ENCODE measurements at regions not wholly inside any gene's neighbourhood (a gene's known extent, or its start where the extent isn't known, plus 50 kb on each side); places are given as distances from the start of the nearest gene placed in this dataset.

DNA sequence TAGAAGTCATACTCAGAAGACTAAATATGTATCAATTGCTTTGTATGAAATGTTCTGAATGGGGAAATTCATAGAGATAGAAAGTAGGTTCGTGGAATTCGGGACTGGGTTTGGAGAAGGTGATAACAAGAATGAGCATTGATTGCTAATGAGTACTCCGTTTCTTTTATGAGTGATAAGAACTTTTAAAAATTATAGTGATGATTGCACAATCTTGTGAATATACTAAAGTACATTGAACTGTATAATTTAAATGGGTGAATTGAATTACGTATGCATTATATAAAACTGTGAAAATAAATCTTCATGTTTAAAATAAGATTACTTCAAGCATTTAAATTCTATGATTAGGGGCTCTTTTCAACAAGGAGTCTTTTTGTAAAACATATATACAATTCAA lies 425.6 kb upstream of the NCAM2 start:
- no peak for DNase-seq (ENCODE audit: low read depth in 2 of 3, low spot score in 1 of 3)

DNA sequence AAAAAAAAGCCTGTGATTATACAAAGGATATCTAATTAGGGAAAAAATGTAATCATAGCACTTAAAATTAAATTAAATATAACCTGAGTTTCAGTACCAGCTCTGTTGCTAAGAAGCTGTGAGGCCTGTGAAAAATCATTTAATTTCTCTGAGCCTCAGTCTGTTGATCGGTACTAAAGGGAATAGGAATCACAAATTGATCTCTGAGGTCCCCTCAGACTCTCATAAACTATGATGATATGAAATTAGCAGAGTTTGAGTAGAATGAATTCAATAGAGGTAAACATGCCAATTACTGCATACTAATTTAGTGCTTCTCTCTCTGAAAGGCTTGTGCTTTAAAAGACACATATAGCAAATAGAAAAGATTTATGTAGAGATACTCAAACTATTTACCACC lies 416.8 kb upstream of the NCAM2 start:
- DNase-seq (ENCODE audit: low read depth in 2 of 3, low spot score in 1 of 3), result no peak

DNA sequence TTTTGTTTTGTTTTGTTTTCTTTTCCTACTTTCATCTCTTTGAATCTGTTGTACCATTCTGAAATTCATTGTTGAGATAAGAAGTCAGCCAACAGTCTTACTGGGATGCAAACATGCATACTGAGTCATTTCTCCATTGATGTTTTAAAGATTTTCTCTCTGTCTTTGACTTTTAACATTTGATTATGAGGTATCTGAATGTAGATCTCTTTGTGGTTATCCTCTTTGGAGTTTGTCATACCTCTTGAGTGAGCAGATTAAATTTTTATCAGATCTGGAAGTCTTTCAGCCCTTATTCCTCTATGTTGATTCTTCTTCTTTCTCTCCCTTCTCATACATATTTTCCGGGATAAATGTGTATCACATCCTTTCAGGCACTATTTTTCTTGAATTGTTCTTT lies 406.9 kb upstream of the NCAM2 start:
- DNase-seq (ENCODE audit: low read depth in 2 of 3, low spot score in 1 of 3), result no peak

DNA sequence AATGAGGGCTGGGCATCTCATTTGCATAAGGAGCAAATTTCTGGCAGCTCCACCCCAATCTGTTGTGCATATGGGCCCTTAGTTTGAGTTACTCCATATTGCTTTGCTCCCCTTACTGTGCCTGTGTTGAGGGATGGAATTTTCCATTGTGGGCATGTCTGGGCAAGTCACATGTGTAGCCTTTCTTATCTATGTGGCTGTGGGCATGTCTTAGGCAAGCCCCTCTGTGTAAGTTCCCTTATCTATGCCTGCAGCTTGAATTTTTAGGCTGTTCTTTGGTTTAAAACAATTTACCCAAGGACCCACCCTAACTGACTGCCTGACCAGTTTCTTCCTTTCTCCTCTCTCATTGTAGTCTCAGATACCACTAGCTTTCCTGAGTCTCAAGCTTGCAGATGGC lies 405.7 kb upstream of the NCAM2 start:
- no peak for DNase-seq (ENCODE audit: low read depth in 2 of 3, low spot score in 1 of 3)

DNA sequence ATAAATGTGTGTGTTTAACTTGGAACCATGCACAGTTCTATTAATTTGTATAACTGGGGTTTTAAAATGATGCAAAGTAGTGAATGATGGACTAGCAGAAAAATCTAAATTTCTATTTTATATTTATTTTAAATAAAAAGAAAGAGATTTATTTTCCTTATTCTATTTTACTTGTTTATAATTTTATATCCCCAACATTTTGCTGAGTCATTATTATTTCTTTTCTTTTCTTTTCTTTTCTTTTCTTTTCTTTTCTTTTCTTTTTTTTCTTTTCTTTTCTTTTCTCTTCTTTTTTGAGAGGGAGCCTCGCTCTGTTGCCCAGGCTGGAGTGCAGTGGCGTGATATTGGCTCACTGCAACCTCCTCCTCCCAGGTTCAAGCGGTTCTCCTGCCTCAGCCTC lies 395.0 kb upstream of the NCAM2 start:
- DNase-seq (ENCODE audit: low read depth in 2 of 3, low spot score in 1 of 3), result no peak

DNA sequence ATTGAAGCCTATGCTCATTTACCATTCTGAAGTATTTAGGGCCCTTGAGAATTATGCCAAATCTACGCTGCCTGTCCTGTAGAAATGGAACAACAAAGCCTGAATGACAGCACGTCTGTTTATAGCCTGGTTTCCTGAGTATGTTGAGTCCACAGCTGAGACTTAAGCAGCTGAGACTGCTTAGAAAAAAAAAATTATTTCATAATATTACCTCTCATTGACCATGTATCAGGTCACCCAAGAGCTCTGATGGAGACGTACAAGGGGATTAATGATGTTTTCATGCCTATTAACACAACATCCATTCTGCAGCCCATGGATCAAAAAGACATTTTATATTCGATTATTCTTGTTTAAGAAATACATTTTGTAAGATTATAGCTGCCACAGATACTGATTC lies 387.2 kb upstream of the NCAM2 start:
- no peak for DNase-seq (ENCODE audit: low read depth in 2 of 3, low spot score in 1 of 3)

DNA sequence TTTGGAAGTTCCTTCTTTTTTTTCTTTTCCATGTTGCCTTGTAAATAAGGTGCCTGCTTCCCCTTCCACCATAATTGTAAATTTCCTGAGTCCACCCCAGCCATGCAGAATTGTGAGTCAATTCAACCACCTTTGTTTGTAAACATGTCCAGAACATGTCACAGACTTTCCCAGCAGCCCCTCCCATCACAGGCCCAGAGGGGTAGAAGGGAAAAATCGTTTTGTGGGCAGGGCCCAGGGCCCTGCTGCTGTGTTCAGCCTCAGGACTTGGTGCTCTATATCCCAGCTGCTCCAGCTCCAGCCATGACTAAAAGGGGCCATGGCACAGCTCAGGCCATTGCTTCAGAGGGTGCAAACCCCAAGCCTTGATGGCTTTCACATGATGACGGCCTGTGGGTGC lies 384.6 kb upstream of the NCAM2 start:
- DNase-seq (ENCODE audit: low read depth in 2 of 3, low spot score in 1 of 3), result no peak

DNA sequence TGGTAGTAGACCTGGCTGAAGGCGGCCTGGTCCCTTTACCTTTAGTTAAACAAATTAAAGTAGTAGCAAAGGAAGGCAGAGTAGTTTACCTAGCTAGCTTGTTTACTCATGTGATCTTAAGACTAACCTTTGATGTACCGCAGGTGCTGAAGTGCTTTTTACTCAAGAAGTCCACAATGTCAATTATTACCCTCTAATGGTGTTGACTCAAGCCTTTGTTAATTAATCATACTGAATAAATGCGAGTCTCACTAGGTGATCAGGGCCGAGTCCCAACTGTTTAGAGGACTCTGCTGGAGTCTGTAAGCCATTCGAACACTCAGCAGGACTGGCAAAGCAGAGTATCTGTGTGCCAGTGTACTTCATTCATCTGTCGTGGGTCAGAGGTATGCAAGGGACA lies 381.1 kb upstream of the NCAM2 start:
- no peak for DNase-seq (ENCODE audit: low read depth in 2 of 3, low spot score in 1 of 3)

GRCh38 chr21:20618878-20619277 lies 379.3 kb upstream of the NCAM2 start:
- DNase-seq (ENCODE audit: low read depth in 2 of 3, low spot score in 1 of 3), result no peak

GRCh38 chr21:20627594-20627993 lies 370.6 kb upstream of the NCAM2 start:
- DNase-seq (ENCODE audit: low read depth in 2 of 3, low spot score in 1 of 3), result no peak

DNA sequence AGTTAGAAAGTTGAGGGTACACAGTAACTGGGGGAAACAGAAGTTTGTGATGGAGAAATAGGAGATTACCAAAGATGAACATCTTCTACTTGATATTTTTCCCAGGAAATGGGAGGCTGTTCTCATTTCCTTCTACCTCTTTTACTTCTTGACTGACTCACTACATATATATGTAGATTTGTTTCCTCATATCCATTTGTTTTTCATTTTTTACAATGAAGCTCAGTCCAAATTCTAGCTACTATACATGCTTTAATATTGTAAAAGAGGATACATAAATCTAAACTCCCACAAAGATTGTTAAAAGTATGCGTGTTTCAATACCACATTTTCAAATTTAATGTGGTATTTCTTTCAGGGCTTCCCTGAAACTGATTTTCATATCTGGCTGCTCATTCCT lies 366.6 kb upstream of the NCAM2 start:
- DNase-seq (ENCODE audit: low read depth in 2 of 3, low spot score in 1 of 3), result no peak

DNA sequence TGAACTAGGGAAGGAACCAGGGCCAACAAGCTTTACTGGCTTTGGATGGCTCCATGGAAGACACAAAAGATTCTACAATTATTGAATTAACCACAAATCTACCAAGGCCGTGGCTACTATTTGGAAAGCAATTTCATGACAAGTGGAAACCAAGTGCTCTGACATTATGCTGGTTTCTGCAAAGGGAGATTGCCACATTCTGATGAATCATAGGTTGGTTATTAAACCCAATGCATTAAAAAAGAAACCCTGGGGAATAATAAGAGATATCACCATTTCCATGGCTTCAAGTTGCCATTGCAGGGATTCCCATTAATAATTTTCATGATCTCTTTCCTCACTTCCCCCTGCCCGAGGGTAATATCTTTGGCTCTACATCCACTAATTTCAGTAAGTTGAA lies 359.2 kb upstream of the NCAM2 start:
- DNase-seq (ENCODE audit: low read depth in 2 of 3, low spot score in 1 of 3), result no peak

DNA sequence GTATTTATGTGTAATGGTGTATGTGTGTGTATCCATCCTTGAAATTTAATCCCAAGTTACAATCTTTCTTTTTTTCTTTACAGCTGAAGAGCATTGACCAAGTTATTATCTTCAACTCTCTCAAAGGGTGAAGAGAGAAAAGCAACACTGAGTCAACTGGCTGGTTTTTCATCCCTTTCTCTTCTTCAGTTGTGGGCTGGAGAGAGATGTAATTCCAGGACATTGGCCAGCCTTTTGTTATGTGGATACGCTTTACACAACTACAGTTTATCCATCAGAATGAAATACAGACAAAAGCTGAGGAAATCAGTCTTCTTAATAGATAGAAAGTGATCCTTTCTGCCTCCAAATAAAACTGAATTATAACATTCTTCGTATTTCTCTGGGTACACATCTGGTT lies 357.0 kb upstream of the NCAM2 start:
- DNase-seq (ENCODE audit: low read depth in 2 of 3, low spot score in 1 of 3), result no peak

DNA sequence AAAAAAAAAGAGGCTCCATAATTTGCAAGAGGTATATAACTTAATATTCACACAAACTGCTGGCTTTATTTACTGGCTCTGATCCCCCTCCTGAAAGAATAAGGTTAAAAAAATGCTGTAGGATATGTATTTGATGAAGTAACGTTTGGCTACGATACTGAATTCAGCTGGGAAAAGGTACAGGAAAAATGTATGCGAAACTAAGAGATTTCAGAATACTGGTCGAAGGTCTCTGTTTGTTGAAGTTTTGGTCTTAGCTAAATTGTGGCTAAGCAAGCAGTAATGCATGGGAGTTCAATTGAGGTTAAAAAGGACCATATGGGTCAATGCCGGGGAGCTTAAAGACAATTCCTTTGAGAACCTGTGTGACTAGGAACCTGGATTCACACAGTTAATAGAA lies 355.5 kb upstream of the NCAM2 start:
- DNase-seq (ENCODE audit: low read depth in 2 of 3, low spot score in 1 of 3), result no peak

DNA sequence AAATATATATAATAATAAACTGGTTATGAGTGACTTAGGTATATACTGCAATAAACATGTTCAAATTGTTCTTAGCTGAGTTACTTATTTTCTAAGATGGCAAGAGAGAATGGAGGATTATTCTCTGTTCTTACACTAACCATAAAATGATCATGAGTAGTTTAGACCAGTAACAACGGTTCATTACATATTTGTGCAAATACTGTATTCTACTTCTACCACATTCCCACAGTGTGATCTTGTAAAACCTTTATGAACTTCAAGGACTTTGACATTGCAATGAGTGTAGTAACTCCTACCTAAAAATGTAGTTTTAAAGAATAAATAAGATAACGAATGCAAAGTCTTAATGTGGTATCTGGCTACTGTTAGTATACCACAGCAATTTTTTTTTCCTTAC lies 353.7 kb upstream of the NCAM2 start:
- no peak for DNase-seq (ENCODE audit: low read depth in 2 of 3, low spot score in 1 of 3)

DNA sequence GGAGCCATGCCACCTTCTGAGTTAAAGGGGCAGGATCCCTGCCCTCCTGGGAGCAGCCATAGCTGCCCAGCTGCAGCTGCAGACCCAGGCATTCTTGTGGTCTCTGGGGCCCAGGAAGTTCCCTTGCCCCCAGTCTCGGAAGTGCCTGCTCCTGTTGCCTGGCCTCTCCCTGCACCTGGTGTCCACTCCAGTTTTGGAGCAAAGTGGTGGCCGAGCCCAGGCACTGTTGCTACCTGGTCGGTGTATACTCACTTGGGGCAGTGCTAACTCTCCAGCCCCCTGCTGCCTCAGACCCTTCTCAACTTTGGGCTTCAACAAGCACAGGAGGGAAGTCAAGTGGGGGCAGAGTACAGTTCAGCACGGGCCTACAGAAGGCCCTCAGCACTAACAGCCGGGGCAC lies 352.9 kb upstream of the NCAM2 start:
- no peak for DNase-seq (ENCODE audit: low read depth in 2 of 3, low spot score in 1 of 3)

DNA sequence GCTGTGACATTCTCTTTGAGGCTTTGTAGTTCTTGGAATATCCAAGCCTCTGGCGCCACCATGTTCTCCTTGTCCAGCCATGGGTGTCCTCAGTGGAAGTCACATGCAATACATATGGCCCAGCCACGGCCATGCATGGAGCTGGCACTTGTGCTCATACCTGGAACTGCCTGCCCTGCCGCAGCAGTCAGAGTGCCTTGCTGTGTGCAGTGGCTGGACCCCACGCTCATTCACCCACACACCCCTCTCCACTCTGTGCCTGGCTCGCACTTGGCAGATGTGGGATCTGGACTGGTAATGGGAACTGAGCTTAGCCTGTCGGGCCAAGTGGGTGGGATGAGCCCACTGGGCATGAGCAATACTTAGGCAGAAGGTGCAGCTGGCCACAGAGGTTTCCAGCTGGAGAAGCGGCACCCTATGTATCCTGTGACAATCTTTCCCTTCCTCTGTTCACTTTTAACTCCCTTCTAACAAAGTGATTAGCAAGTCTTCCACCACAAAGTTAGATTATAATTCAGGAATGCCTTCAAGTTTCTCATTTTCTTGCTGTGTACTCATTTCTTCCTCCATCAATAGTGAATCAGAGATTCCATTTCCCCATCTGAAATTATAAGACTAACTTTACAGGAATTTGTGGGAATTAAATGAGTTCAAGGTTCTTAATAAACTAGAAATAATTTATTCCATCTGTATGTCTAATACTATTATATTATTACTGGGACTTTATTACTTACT lies 351.6 kb upstream of the NCAM2 start:
- DNase-seq (ENCODE audit: low read depth in 2 of 3, low spot score in 1 of 3), result no peak

DNA sequence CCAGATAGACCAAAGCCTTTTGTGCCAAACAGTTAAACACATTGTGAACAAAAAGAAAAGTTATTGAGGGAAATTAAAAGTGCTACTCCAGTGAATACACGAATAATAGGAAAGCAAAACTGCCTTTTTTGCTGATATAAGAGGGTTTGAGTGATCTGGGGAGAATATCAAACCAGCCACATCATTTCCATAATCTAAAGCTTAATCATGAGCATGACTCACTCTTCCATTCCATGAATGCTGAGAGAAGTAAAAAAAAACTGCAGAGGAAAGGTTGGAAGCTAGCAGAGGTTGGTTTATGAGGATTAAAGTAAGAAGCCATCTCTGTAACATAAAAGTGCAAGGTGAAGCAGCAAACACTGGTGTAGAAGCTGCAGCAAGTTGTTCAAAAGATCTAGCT lies 350.6 kb upstream of the NCAM2 start:
- no peak for DNase-seq (ENCODE audit: low read depth in 2 of 3, low spot score in 1 of 3)

DNA sequence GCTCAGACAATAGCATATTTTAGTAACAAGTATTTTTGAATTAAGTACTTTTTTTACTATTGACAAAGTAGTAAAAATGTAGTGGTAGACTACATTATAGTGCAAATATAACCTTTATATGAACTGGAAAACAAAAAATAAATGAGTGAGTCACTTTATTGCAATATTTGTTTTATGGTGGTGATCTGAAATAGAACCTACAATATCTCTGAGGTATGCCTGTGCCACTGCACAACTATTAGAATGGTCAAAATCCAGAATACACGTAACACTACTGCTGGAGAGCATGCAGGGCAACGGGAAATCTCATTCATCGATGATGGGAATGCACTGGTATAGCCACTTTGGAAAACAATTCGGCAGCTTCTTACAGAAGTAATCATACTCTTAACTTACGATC lies 349.0 kb upstream of the NCAM2 start:
- no peak for DNase-seq (ENCODE audit: low read depth in 2 of 3, low spot score in 1 of 3)

GRCh38 chr21:20652846-20653245 lies 345.4 kb upstream of the NCAM2 start:
- no peak for DNase-seq (ENCODE audit: low read depth in 2 of 3, low spot score in 1 of 3)

DNA sequence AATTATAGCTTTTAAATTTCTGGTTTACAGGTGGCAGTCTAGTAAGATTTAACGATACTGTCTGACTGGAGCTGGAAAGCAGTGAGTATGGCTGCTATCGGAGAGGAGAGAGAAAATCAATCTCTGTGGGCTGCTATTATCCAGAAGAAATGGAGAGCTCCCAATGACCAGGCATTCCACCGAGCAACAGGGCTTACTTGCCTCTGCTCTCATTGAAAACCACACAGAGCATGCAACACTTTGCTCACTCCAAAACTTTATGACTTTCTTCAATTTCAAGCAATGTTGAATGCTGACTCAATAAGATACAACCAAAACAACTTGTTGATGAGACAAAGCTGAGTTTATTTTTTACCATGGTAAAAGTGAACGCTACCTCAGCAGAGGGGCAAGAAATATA lies 337.0 kb upstream of the NCAM2 start:
- no peak for DNase-seq (ENCODE audit: low read depth in 2 of 3, low spot score in 1 of 3)

- no peak for DNase-seq (ENCODE audit: low read depth in 2 of 3, low spot score in 1 of 3)
Observed at GRCh38 chr21:20661745-20662422, 336.3 kb upstream of the NCAM2 start.

GRCh38 chr21:20662514-20662913 lies 335.7 kb upstream of the NCAM2 start:
- DNase-seq (ENCODE audit: low read depth in 2 of 3, low spot score in 1 of 3), result no peak
